H1 (cell line): ENCODE measurements at regions not wholly inside any gene's neighbourhood (a gene's known extent, or its start where the extent isn't known, plus 50 kb on each side); places are given as distances from the start of the nearest gene placed in this dataset.

Experiments used
- CTCF ChIA-PET: fragments of 300-600 bp; sonication (Branson Sonifier 250); formaldehyde crosslinking; loops from one replicate; lab custom pipeline; 2021; ENCODE audit not compliant: partially characterized antibody; lab: Charles Lee
- POLR2A ChIA-PET: fragments of 300-600 bp; sonication (Branson Sonifier 250); formaldehyde crosslinking; loops from one replicate; lab custom pipeline; 2021; ENCODE audit warnings: inconsistent platforms; ENCODE audit not compliant: partially characterized antibody; lab: Charles Lee
- DNase-seq, 2 experiments: peaks; one replicate each; pipeline versions ENCODE4 v3.0.0 to v3.0.0-alpha.2; 2010 to 2022; ENCODE audit warnings: low spot score in 2 of 2, low read depth in 1 of 2, mixed read lengths in 1 of 2
- FAIRE-seq: peaks from 2 replicates; lab custom pipeline; 2011; peaks lifted over from hg19 to GRCh38; lab: Jason Lieb, UNC
- H2AFZ ChIP-seq: 2 replicates; pipeline ENCODE4 v1.8.1; 2012; ENCODE audit warnings: low read length, inconsistent platforms
- H2AK5ac ChIP-seq: 2 replicates; pipeline ENCODE4 v1.6.1; 2013; ENCODE audit warnings: low read depth, low read length
- H2BK120ac ChIP-seq: replicated peaks from 2 replicates; pipeline ENCODE3; 2013; ENCODE audit warnings: low read depth, low read length, inconsistent platforms
- H2BK12ac ChIP-seq: 2 replicates; pipeline ENCODE4 v1.6.1; 2013; ENCODE audit warnings: low read depth, low read length
- H2BK15ac ChIP-seq: 2 replicates; pipeline ENCODE4 v1.6.1; 2013; ENCODE audit warnings: low read length
- H2BK20ac ChIP-seq: 2 replicates; pipeline ENCODE4 v1.6.1; 2013; ENCODE audit warnings: low read length
- H2BK5ac ChIP-seq: 2 replicates; pipeline ENCODE4 v1.6.1; 2013; ENCODE audit warnings: low read depth, low read length
- H3K14ac ChIP-seq: 2 replicates; pipeline ENCODE4 v1.6.1; 2013; ENCODE audit warnings: inconsistent platforms; ENCODE audit not compliant: insufficient read length
- H3K18ac ChIP-seq: 2 replicates; pipeline ENCODE4 v1.6.1; 2013; ENCODE audit warnings: low read length; ENCODE audit errors: extremely low read depth
- H3K23ac ChIP-seq: 2 replicates; pipeline ENCODE4 v1.6.1; 2013; ENCODE audit warnings: inconsistent platforms; ENCODE audit not compliant: insufficient read length
- H3K23me2 ChIP-seq: 2 replicates; pipeline ENCODE4 v1.6.1; 2013; ENCODE audit warnings: low read depth, low read length
- H3K27ac ChIP-seq: 2 replicates; pipeline ENCODE4 v1.6.1; 2011; ENCODE audit warnings: low read depth, low read length, inconsistent platforms
- H3K27me3 ChIP-seq, 4 experiments: replicated peaks in 1 of 4; 1 replicate in 1 of 4; 2 replicates in 3 of 4; pipeline versions ENCODE4 v1.6.1 to v1.8.1; 2011 to 2013; ENCODE audit warnings: low read length in 3 of 4, mild to moderate bottlenecking in 3 of 4, inconsistent platforms in 2 of 4, mixed read lengths in 2 of 4, moderate library complexity in 1 of 4; ENCODE audit not compliant: control insufficient read depth in 3 of 4, insufficient read depth in 3 of 4; ENCODE audit errors: extremely low read depth in 1 of 4
- H3K36me3 ChIP-seq, 4 experiments: 2 replicates each; pipeline versions ENCODE4 v1.6.1 to v1.8.1; 2011 to 2013; ENCODE audit warnings: mild to moderate bottlenecking in 4 of 4, low read length in 3 of 4, moderate library complexity in 2 of 4, control low read depth in 1 of 4, inconsistent platforms in 1 of 4; ENCODE audit not compliant: insufficient read depth in 4 of 4, control insufficient read depth in 2 of 4
- H3K4ac ChIP-seq: replicated peaks from 2 replicates; pipeline ENCODE3; 2013; ENCODE audit warnings: low read length, low read depth, mixed read lengths, inconsistent platforms; ENCODE audit not compliant: insufficient read length
- H3K4me1 ChIP-seq, 4 experiments: replicated peaks in 1 of 4; 1 replicate in 1 of 4; 2 replicates in 3 of 4; pipeline versions ENCODE4 v1.6.1 to v1.8.1; 2011 to 2013; ENCODE audit warnings: low read length in 3 of 4, inconsistent platforms in 2 of 4, mixed read lengths in 1 of 4; ENCODE audit not compliant: insufficient read depth in 4 of 4, control insufficient read depth in 3 of 4
- H3K4me2 ChIP-seq, 2 experiments: 2 replicates each; pipeline versions ENCODE4 v1.6.1 to v1.8.1; 2011 to 2013; ENCODE audit warnings: low read depth in 2 of 2, low read length in 2 of 2, control low read depth in 1 of 2, inconsistent platforms in 1 of 2, mild to moderate bottlenecking in 1 of 2; ENCODE audit not compliant: insufficient read depth in 1 of 2
- H3K4me3 ChIP-seq, 4 experiments: fragments of 200-600, 300-600 bp in 1 of 4; sonication (generic), shearing (Covaris generic), sonication (Bioruptor Twin) in 1 of 4; 2 replicates each; pipeline versions ENCODE4 v1.5.1 to v1.8.1; 2011 to 2016; ENCODE audit warnings: low read length in 4 of 4, low read depth in 3 of 4, control low read depth in 2 of 4, inconsistent platforms in 2 of 4, mild to moderate bottlenecking in 2 of 4, mixed read lengths in 1 of 4, moderate library complexity in 1 of 4; ENCODE audit not compliant: insufficient read depth in 2 of 4; ENCODE audit errors: extremely low read depth in 1 of 4
- H3K56ac ChIP-seq: replicated peaks from 2 replicates; pipeline ENCODE3; 2013; ENCODE audit warnings: low read depth, mild to moderate bottlenecking, mixed read lengths, low read length, inconsistent platforms; ENCODE audit not compliant: insufficient read length
- H3K79me1 ChIP-seq: 2 replicates; pipeline ENCODE4 v1.6.1; 2013; ENCODE audit warnings: low read depth, low read length, control low read depth
- H3K79me2 ChIP-seq, 2 experiments: 2 replicates each; pipeline versions ENCODE4 v1.6.1 to v1.8.1; 2012 to 2013; ENCODE audit warnings: low read length in 2 of 2, mild to moderate bottlenecking in 2 of 2, inconsistent platforms in 1 of 2; ENCODE audit not compliant: insufficient read depth in 2 of 2, control insufficient read depth in 1 of 2
- H3K9ac ChIP-seq, 4 experiments: replicated peaks in 1 of 4; 1 replicate in 1 of 4; 2 replicates in 3 of 4; pipeline versions ENCODE4 v1.6.1 to v1.8.1; 2011 to 2013; ENCODE audit warnings: low read depth in 3 of 4, low read length in 3 of 4, control low read depth in 2 of 4, mild to moderate bottlenecking in 2 of 4, moderate library complexity in 2 of 4, inconsistent platforms in 1 of 4; ENCODE audit errors: extremely low read depth in 1 of 4
- H3K9me3 ChIP-seq, 2 experiments: 2 replicates each; pipeline versions ENCODE4 v1.6.1 to v1.8.1; 2012 to 2013; ENCODE audit warnings: mild to moderate bottlenecking in 2 of 2, moderate library complexity in 2 of 2, control low read depth in 1 of 2, inconsistent platforms in 1 of 2, low read depth in 1 of 2, low read length in 1 of 2, mixed read lengths in 1 of 2; ENCODE audit not compliant: insufficient read depth in 2 of 2
- H4K20me1 ChIP-seq, 2 experiments: replicated peaks in 1 of 2; 2 replicates each; pipeline versions ENCODE3 to v1.8.1; 2011 to 2013; ENCODE audit warnings: inconsistent platforms in 2 of 2, low read length in 2 of 2, mild to moderate bottlenecking in 1 of 2; ENCODE audit not compliant: insufficient read depth in 2 of 2, control insufficient read depth in 1 of 2
- H4K5ac ChIP-seq: 2 replicates; pipeline ENCODE4 v1.6.1; 2013; ENCODE audit warnings: low read length, low read depth, mixed read lengths, inconsistent platforms; ENCODE audit not compliant: insufficient read length
- H4K8ac ChIP-seq: 2 replicates; pipeline ENCODE4 v1.8.0; 2013; ENCODE audit warnings: mild to moderate bottlenecking, moderate library complexity, low read length, inconsistent platforms; ENCODE audit not compliant: insufficient read depth; ENCODE audit errors: extremely low read depth
- H4K91ac ChIP-seq: replicated peaks from 2 replicates; pipeline ENCODE3; 2013; ENCODE audit warnings: low read length, mixed read lengths, inconsistent platforms; ENCODE audit not compliant: insufficient read length
- BACH1 ChIP-seq: IDR thresholded peaks from 2 replicates; pipeline ENCODE4 v1.6.1; 2012; ENCODE audit warnings: low read length, improper control_type of control experiment
- NRF1 ChIP-seq: IDR thresholded peaks from 2 replicates; pipeline ENCODE4 v1.6.1; 2011; ENCODE audit warnings: mild to moderate bottlenecking, low read depth, low read length, improper control_type of control experiment
- PHF8 ChIP-seq: fragments of 200-600 bp; sonication (generic); conservative IDR thresholded peaks from 2 replicates; pipeline ENCODE4 v1.7.1; 2012; ENCODE audit warnings: low read depth, mild to moderate bottlenecking, inconsistent platforms, low read length, moderate library complexity
- WGBS, 2 experiments: shearing (Covaris generic) in 1 of 2; methylation state at CpG; one replicate each; pipeline versions ENCODE4 v1.1.6 to v1.1.7; 2013 to 2015; ENCODE audit warnings: low lambda C conversion rate in 2 of 2, mixed read lengths in 2 of 2, inconsistent platforms in 1 of 2, low coverage in 1 of 2, missing lambda C conversion rate in 1 of 2; ENCODE audit not compliant: insufficient replicate concordance in 2 of 2, insufficient coverage in 1 of 2, insufficient read length in 1 of 2; ENCODE audit errors: extremely low coverage in 1 of 2, missing lambda C conversion rate in 1 of 2; 5-methylcytosine and 5-hydroxymethylcytosine counted together
- TF ChIP-seq, protein P1 (sequence below): IDR thresholded peaks from 2 replicates; pipeline ENCODE4 v1.6.1; 2011; ENCODE audit warnings: low read depth, mild to moderate bottlenecking, low read length; ENCODE audit not compliant: insufficient read depth

DNA sequence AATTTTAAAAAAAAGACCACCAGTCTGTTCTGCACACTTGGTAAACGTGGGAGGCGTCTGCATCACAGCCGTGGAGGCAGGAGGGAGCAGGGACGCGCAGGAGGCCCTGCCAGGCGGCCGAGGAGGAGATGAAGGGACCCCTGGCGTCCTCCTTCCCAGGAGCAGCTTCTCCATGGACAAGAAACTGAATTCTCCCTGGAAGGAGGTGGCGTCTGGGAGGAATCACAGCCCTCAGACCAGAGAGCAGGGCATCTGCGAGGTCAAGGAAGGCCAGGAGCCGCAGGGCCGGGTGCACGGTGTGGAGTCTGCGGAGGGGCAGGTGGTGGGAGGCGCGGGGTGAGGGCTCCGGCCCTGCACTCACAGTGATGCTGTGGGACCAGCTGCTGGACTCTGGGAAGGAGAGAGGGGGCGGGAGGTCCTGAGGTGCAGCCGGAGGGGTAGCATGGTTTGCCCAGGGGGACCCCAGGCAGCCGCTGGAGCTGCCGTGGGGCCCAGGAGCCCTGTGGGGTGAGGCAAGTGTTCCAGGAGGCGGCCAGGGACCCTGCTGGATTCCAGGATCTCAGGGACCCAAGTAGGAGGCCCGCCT, 73.5 kb upstream of the GALNT9 start:
- 86% methylated on average over 22 of the region's 23 CpGs; no CpG with 5 or more reads in 1 of the 2 experiments for WGBS, 2 experiments
- H2BK5ac ChIP-seq = no peak overlapping the region
- no peak overlapping the region for H3K56ac ChIP-seq
- H3K14ac ChIP-seq = no peak overlapping the region
- FAIRE-seq = no peak
- no peak overlapping the region for H2BK120ac ChIP-seq
- H3K4ac ChIP-seq = no peak overlapping the region
- H2BK15ac ChIP-seq = no peak overlapping the region
- no peak overlapping the region for H2AK5ac ChIP-seq
- no peak overlapping the region for H3K23ac ChIP-seq
- H3K4me1 ChIP-seq = peaks cover 0 to 9% (median 1%) of the 10 kb centered on the region in 4 experiments; a peak in 5 of 7 replicates
- POLR2A ChIA-PET = no interaction called here
- CTCF ChIA-PET = interaction anchor here (1.1 to 2.0 kb wide), 2 partner anchors 12 to 13 kb away, joined by 4 to 16 read pairs; no protein-coding TSS in a partner anchor
- peaks cover 0 to 26% (median 11%) of the 10 kb centered on the region in 4 experiments; a peak in 5 of 7 replicates for H3K27me3 ChIP-seq
- H3K23me2 ChIP-seq = peaks cover 11% of the 10 kb centered on the region; the same call in 1 of the 2 replicates
- H3K36me3 ChIP-seq = no peaks in the 10 kb centered on the region
- no peak overlapping the region for H2BK12ac ChIP-seq
- no peak for DNase-seq
- no peak overlapping the region for H4K8ac ChIP-seq
- H4K91ac ChIP-seq = no peak overlapping the region
- no peak overlapping the region for H3K4me2 ChIP-seq
- H3K9me3 ChIP-seq = no peaks in the 10 kb centered on the region; a peak in 1 of 4 replicates
- H3K79me1 ChIP-seq = no peaks in the 10 kb centered on the region
- TF ChIP-seq PHF8 = no peak
- TF ChIP-seq BACH1 = no peak
- no peak for TF ChIP-seq NRF1
- TF ChIP-seq, protein P1, sequence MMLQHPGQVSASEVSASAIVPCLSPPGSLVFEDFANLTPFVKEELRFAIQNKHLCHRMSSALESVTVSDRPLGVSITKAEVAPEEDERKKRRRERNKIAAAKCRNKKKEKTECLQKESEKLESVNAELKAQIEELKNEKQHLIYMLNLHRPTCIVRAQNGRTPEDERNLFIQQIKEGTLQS = no peak
- H3K27ac ChIP-seq = no peak overlapping the region
- peaks cover 0 to 2% of the 10 kb centered on the region in 2 experiments for H4K20me1 ChIP-seq
- H2BK20ac ChIP-seq = no peak overlapping the region
- no peak overlapping the region for H2AFZ ChIP-seq
- no peak overlapping the region for H3K18ac ChIP-seq
- H4K5ac ChIP-seq = no peak overlapping the region
- no peak overlapping the region for H3K4me3 ChIP-seq
- no peaks in the 10 kb centered on the region for H3K79me2 ChIP-seq
- H3K9ac ChIP-seq = no peak overlapping the region
